Testis (tissue), 2 donors: ENCODE measurements at regions not wholly inside any gene's neighbourhood (a gene's known extent, or its start where the extent isn't known, plus 50 kb on each side); places are given as distances from the start of the nearest gene placed in this dataset.

Experiments
- POLR2A ChIP-seq: fragments of 450-650 bp; IDR thresholded peaks from one replicate; pipeline ENCODE4 v1.6.1; 2017; ENCODE audit warnings: antibody characterized with exemption, mild to moderate bottlenecking, moderate library complexity
- TF ChIP-seq, protein P1 (sequence below), 3 experiments: fragments of 450-650 bp in 2 of 3; fragments of 200-600 bp in 1 of 3; sonication (generic) in 1 of 3; IDR thresholded peaks; one replicate each; pipeline ENCODE4 v1.5.1; 2016 to 2019; ENCODE audit warnings: antibody characterized with exemption in 3 of 3, mild to moderate bottlenecking in 2 of 3, moderate library complexity in 1 of 3

DNA sequence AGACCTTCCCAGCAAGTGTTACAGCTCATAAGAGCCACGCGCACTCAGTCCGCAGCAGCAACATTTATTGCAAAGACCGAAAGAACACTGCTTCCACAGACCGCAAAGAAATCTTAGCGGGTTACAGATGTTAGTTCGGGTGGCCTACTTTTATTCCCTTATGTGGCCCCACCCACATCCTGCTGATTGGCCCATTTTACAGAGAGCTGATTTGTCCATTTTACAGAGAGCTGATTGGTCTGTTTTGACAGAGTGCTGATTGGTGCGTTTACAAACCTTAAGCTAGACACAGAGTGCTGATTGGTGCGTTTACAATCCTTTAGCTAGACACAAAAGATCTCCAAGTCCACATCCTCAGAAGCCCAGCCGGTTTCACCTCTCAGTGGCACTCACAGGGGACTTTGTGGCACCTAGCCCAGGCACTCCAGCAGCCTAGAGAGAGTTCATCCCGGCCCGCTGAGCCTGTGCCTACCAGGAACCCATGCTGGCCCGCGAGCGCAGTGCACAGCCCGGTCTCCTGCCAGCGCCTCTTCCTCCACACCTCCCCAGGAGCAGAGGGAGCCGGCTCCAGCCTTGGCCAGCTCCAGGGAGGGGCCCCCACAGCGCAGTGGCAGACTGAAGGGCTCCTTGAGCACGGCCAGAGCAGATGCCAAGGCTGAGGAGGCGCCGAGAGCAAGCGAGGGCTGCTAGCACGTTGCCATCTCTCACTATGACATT is 244.3 kb upstream of the TSHZ2 start:
- TF ChIP-seq, protein P1, sequence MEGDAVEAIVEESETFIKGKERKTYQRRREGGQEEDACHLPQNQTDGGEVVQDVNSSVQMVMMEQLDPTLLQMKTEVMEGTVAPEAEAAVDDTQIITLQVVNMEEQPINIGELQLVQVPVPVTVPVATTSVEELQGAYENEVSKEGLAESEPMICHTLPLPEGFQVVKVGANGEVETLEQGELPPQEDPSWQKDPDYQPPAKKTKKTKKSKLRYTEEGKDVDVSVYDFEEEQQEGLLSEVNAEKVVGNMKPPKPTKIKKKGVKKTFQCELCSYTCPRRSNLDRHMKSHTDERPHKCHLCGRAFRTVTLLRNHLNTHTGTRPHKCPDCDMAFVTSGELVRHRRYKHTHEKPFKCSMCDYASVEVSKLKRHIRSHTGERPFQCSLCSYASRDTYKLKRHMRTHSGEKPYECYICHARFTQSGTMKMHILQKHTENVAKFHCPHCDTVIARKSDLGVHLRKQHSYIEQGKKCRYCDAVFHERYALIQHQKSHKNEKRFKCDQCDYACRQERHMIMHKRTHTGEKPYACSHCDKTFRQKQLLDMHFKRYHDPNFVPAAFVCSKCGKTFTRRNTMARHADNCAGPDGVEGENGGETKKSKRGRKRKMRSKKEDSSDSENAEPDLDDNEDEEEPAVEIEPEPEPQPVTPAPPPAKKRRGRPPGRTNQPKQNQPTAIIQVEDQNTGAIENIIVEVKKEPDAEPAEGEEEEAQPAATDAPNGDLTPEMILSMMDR (IDR thresholded peaks at IDR 0.05), result no peak
- no peak for TF ChIP-seq POLR2A
